Right lobe of liver (tissue), 6 donors: ENCODE measurements at regions not wholly inside any gene's neighbourhood (a gene's known extent, or its start where the extent isn't known, plus 50 kb on each side); places are given as distances from the start of the nearest gene placed in this dataset.

ENCODE experiments used
- ATAC-seq, 4 donors: fragments of 200-7000 bp; cut with Tn5 transposase; one replicate each; pipeline ENCODE4 v1.9.1; 2020; ENCODE audit warnings: mild to moderate bottlenecking in 4 of 4, moderate library complexity in 4 of 4
- DNase-seq, 3 donors: peaks; one replicate each; pipeline ENCODE4 v3.0.0-alpha.2; 2020
- H3K27ac ChIP-seq, 3 donors: fragments of 200-600 bp; one replicate each; pipeline ENCODE4 v1.8.0; 2022
- H3K27me3 ChIP-seq, 2 donors: fragments of 200-600 bp; one replicate each; pipeline ENCODE4 v1.8.0; 2022
- H3K36me3 ChIP-seq, 4 donors: fragments of 200-600 bp; sonication (generic) in 1 of 4; one replicate each; pipeline versions ENCODE4 v1.5.1 to v1.8.0; 2017 to 2022; ENCODE audit warnings: control low read depth in 1 of 4
- H3K4me1 ChIP-seq, 4 donors: fragments of 200-600 bp; sonication (generic) in 1 of 4; one replicate each; pipeline versions ENCODE4 v1.5.1 to v1.8.0; 2017 to 2022; ENCODE audit warnings: control low read depth in 1 of 4
- H3K4me3 ChIP-seq, 3 donors: fragments of 200-600 bp; one replicate each; pipeline ENCODE4 v1.8.0; 2022
- H3K9me3 ChIP-seq, 4 donors: fragments of 200-600 bp; sonication (generic) in 1 of 4; one replicate each; pipeline versions ENCODE4 v1.5.1 to v1.8.0; 2017 to 2022; ENCODE audit warnings: control low read depth in 1 of 4
- POLR2A ChIP-seq: fragments of 450-650 bp; IDR thresholded peaks from one replicate; pipeline ENCODE4 v1.6.1; 2017; ENCODE audit warnings: antibody characterized with exemption, mild to moderate bottlenecking
- WGBS: methylation state at CpG from one replicate; pipeline ENCODE4 v1.1.6; 2018; ENCODE audit warnings: low coverage, low lambda C conversion rate; ENCODE audit not compliant: insufficient coverage; ENCODE audit errors: missing lambda C conversion rate; 5-methylcytosine and 5-hydroxymethylcytosine counted together
- intact Hi-C, 2 donors: fragments of 100-400 bp; cut with DNase I; formaldehyde crosslinking; loops; one replicate each; pipeline versions ENCODE4 v1.11.2 to v1.14.1; 2022
- TF ChIP-seq, protein P1 (sequence below), 4 donors: fragments of 200-600 bp in 3 of 4; fragments of 450-650 bp in 1 of 4; IDR thresholded peaks; one replicate each; pipeline versions ENCODE4 v1.5.1 to v1.8.0; 2016 to 2022; ENCODE audit warnings: antibody characterized with exemption in 4 of 4, mild to moderate bottlenecking in 2 of 4
- donor health status: DM: no; HTN: yes; CAD: no.
- donor health status: DM: no; HTN: no; CAD: no.
- donor health status: DM: no; HTN: no; CAD: no.
- donor health status: DM: no; HTN: yes; CAD: no.
- donor health status: DM: no; HTN: yes; CAD: no.

DNA sequence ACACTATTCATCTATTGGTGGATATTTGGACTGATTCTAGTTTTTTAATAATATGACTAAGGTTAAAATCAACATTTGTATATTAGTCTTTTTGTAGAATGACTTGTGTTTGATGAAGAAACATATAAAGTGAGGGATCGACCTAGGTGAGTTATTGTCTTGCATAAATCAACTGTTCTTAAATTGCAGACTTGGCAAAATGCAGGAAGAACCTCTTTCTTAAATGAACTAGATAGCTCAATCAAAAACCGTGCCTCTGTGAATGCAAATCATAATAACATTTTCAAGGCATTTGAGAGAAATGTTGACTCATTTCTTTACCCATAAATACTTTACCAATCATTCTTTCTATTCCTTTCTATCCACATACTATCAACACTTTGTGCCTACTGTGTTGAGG lies 101.5 kb upstream of the ANK3 start:
- ATAC-seq, result no peak
- no peaks in the 10 kb centered on the region for H3K36me3 ChIP-seq
- intact Hi-C loops, result no loop called here
- no peaks in the 10 kb centered on the region for H3K9me3 ChIP-seq
- H3K4me3 ChIP-seq, result no peak overlapping the region
- TF ChIP-seq POLR2A, result no peak
- no peak for DNase-seq
- no peaks in the 10 kb centered on the region for H3K27me3 ChIP-seq
- WGBS, result 53% methylated on average over 2 of the region's 2 CpGs
- H3K27ac ChIP-seq, result no peak overlapping the region
- no peaks in the 10 kb centered on the region for H3K4me1 ChIP-seq

DNA sequence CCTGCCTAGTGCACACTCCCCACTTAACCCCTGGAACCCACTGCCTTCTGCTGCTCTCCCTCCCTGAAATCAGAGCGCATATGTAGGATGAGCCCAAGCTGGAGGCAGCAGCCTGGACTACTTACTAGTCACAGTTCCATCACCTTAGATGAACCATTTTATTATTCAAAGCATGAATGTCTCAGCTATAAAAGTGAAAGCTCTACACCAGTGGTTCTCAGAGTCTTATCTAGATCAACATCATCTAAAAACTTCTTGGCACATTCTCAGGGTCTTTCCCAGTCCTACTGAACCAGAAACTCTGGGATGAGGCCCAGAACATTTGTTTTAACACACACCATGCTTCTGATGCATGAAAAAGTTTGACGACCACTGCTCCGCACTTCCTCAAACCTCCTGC lies 100.3 kb upstream of the ANK3 start:
- 71% methylated on average over 3 of the region's 3 CpGs for WGBS
- H3K4me1 ChIP-seq, result no peaks in the 10 kb centered on the region
- H3K36me3 ChIP-seq, result no peaks in the 10 kb centered on the region
- H3K27ac ChIP-seq, result no peak overlapping the region
- DNase-seq (no peak), ATAC-seq (no peak)
- H3K9me3 ChIP-seq, result no peaks in the 10 kb centered on the region
- TF ChIP-seq, protein P1, sequence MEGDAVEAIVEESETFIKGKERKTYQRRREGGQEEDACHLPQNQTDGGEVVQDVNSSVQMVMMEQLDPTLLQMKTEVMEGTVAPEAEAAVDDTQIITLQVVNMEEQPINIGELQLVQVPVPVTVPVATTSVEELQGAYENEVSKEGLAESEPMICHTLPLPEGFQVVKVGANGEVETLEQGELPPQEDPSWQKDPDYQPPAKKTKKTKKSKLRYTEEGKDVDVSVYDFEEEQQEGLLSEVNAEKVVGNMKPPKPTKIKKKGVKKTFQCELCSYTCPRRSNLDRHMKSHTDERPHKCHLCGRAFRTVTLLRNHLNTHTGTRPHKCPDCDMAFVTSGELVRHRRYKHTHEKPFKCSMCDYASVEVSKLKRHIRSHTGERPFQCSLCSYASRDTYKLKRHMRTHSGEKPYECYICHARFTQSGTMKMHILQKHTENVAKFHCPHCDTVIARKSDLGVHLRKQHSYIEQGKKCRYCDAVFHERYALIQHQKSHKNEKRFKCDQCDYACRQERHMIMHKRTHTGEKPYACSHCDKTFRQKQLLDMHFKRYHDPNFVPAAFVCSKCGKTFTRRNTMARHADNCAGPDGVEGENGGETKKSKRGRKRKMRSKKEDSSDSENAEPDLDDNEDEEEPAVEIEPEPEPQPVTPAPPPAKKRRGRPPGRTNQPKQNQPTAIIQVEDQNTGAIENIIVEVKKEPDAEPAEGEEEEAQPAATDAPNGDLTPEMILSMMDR (IDR thresholded peaks at IDR 0.05), result no peak
- TF ChIP-seq POLR2A, result no peak
- H3K27me3 ChIP-seq, result no peaks in the 10 kb centered on the region
- intact Hi-C loops, result no loop called here
- no peak overlapping the region for H3K4me3 ChIP-seq

DNA sequence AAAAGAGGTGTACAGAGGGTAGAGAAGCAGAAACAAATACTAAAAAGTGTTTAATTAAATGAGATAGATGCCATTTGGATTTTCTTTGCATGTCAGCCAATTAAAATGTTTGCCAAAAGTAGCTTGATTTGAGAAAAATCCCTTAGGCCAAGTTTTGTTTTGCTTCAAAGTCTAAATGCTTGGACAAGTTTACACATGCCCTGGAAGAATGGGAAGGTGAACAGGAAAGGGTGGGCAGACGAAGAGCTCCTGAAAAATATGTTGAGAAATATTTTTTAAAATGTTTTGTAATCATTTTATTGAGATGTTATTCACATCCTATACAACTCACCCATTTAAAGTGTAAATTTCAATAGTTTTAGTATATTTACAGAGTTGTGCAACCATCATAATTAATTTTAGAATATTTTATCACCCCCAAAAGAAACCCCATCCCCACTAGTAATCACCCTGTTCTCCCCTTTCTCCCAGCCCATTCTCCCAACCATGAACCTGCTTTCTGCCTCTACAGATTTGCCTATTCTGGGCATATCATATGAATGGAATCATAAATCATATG lies 98.5 kb upstream of the ANK3 start:
- no peak overlapping the region for H3K4me3 ChIP-seq
- TF ChIP-seq POLR2A, result no peak
- no peak for ATAC-seq

DNA sequence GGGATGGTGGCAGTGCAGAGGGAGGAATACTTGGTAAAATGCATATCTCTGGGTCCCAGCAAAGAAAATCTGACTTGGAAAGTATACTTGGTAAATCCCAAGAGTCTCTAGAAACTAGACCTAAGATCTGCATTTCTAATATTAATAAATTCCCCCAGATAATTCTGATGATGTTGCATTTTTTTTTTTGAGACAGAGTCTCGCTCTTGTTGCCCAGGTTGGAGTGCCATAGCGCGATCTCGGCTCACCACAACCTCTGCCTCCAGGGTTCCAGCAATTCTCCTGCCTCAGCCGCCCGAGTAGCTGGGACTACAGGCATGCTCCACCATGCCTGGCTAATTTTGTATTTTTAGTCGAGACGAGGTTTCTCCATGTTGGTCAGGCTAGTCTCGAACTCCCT lies 97.9 kb upstream of the ANK3 start:
- H3K27me3 ChIP-seq, result no peaks in the 10 kb centered on the region
- no peak for DNase-seq
- no peaks in the 10 kb centered on the region for H3K36me3 ChIP-seq
- WGBS, result 83% methylated on average over 4 of the region's 9 CpGs
- intact Hi-C loops, result no loop called here
- TF ChIP-seq POLR2A, result no peak
- TF ChIP-seq, protein P1 (IDR thresholded peaks at IDR 0.05), result no peak
- H3K27ac ChIP-seq, result no peak overlapping the region
- no peaks in the 10 kb centered on the region for H3K4me1 ChIP-seq
- H3K4me3 ChIP-seq, result no peak overlapping the region
- ATAC-seq, result no peak
- H3K9me3 ChIP-seq, result no peaks in the 10 kb centered on the region

More for the DNA sequence above, 98.5 kb upstream of the ANK3 start:
- Histone ChIP-seq H3K27me3 (no peaks in the 10 kb centered on the region), H3K4me1 (no peaks in the 10 kb centered on the region), H3K27ac (no peak overlapping the region), H3K9me3 (no peaks in the 10 kb centered on the region), H3K36me3 (no peaks in the 10 kb centered on the region)
- DNase-seq, result no peak
- intact Hi-C loops, result no loop called here
- WGBS, result 30% methylated on average over 1 of the region's 1 CpG

DNA sequence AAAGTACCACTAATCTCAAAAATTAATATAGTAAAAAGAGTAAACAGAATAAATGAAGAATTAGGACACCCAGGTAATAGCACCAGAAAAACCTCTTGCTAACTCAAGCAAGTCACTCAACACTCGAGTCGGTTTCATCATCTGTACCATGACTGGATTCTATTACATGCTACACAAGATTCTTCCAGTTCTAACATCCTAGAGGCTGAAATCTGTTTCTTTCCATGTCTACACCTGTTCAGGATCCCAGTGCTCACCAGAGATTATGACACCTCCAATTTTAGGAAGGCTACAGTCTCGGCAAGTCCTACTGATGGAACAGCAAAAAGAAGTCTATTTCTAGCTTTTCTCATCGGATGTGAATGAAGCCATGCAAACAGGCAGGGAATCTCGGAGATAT lies 95.3 kb upstream of the ANK3 start:
- H3K27me3 ChIP-seq, result no peaks in the 10 kb centered on the region
- H3K4me3 ChIP-seq, result no peak overlapping the region
- H3K9me3 ChIP-seq, result no peaks in the 10 kb centered on the region
- no peak for TF ChIP-seq POLR2A
- TF ChIP-seq, protein P1 (IDR thresholded peaks at IDR 0.05), result no peak
- WGBS, result 79% methylated on average over 5 of the region's 5 CpGs
- intact Hi-C loops, result no loop called here
- H3K4me1 ChIP-seq, result no peaks in the 10 kb centered on the region
- no peak for DNase-seq
- H3K27ac ChIP-seq, result no peak overlapping the region
- no peaks in the 10 kb centered on the region for H3K36me3 ChIP-seq
- no peak for ATAC-seq
